ENCODE measurements at regions not wholly inside any gene's neighbourhood (a gene's known extent, or its start where the extent isn't known, plus 50 kb on each side); places are given as distances from the start of the nearest gene placed in this dataset.

DNA sequence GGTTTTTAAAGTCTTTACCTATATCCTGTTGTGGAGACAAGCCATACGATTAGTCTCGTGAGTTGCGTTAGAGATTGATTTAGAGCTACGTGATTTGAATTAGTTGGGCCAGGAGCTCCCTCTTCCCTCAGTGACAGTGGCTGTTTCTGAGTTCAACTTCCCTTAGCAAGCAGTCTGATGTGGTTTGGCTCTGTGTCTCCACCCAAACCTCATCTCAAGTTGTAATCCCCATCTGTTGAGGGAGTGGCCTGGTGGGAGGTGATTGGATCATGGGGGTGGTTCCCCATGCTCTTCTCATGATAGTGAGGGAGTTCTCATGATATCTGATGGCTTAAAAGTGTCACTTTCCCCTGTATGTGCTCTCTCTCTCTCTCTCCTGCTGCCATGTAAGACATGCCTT lies 192.9 kb upstream of the PTGFR start:
- TF ChIP-seq POLR2A (IDR thresholded peaks at IDR 0.05): no peak
- TF ChIP-seq, protein P1, sequence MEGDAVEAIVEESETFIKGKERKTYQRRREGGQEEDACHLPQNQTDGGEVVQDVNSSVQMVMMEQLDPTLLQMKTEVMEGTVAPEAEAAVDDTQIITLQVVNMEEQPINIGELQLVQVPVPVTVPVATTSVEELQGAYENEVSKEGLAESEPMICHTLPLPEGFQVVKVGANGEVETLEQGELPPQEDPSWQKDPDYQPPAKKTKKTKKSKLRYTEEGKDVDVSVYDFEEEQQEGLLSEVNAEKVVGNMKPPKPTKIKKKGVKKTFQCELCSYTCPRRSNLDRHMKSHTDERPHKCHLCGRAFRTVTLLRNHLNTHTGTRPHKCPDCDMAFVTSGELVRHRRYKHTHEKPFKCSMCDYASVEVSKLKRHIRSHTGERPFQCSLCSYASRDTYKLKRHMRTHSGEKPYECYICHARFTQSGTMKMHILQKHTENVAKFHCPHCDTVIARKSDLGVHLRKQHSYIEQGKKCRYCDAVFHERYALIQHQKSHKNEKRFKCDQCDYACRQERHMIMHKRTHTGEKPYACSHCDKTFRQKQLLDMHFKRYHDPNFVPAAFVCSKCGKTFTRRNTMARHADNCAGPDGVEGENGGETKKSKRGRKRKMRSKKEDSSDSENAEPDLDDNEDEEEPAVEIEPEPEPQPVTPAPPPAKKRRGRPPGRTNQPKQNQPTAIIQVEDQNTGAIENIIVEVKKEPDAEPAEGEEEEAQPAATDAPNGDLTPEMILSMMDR (IDR thresholded peaks at IDR 0.05): no peak

DNA sequence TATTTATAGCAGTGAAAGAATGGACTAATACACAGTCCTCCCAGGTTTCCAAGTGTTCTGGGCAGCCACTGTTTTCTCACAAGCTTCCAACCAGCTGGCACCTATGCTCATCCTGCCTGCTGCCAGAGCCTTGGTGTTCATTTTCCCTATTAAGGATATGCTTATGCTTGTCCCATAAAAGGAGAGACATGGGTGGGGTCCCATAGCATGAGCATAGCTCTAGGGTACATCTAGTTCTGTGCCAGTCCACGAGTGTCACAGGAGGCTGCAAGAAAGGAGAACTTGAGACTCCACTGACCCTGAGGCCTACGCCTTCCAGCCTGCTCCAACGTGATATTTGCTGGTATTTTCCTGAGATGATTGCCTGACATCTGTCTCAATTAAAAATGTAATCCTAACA lies 192.4 kb upstream of the PTGFR start:
- intact Hi-C loops (cut with DNase I): loop anchor here in 1 of 10 donors (2.0 kb wide), 1 partner anchor 20 kb away; no protein-coding TSS in a partner anchor
- no peaks in the 10 kb centered on the region for H3K4me1 ChIP-seq
- H3K27me3 ChIP-seq: no peaks in the 10 kb centered on the region
- H3K36me3 ChIP-seq: no peaks in the 10 kb centered on the region
- ATAC-seq (no peak), DNase-seq (no peak)
- TF ChIP-seq, protein P1 (IDR thresholded peaks at IDR 0.05): no peak
- TF ChIP-seq POLR2A (IDR thresholded peaks at IDR 0.05): no peak
- H3K27ac ChIP-seq: no peak overlapping the region
- no peak overlapping the region for H3K4me3 ChIP-seq
- 45 to 70% (median 56%) methylated on average over 3 of the region's 3 CpGs for WGBS, 4 donors
- H3K9me3 ChIP-seq: no peaks in the 10 kb centered on the region

More for the DNA sequence above, 192.9 kb upstream of the PTGFR start:
- no peaks in the 10 kb centered on the region for H3K36me3 ChIP-seq
- H3K27me3 ChIP-seq: no peaks in the 10 kb centered on the region
- 89 to 97% (median 92%) methylated on average over 4 of the region's 4 CpGs for WGBS, 4 donors
- H3K27ac ChIP-seq: no peak overlapping the region
- intact Hi-C loops (cut with DNase I): loop anchor here in 1 of 10 donors (2.0 kb wide), 1 partner anchor 19 kb away; no protein-coding TSS in a partner anchor
- no peak overlapping the region for H3K4me3 ChIP-seq
- no peak for ATAC-seq
- DNase-seq: no peak
- no peaks in the 10 kb centered on the region for H3K4me1 ChIP-seq
- no peaks in the 10 kb centered on the region for H3K9me3 ChIP-seq

DNA sequence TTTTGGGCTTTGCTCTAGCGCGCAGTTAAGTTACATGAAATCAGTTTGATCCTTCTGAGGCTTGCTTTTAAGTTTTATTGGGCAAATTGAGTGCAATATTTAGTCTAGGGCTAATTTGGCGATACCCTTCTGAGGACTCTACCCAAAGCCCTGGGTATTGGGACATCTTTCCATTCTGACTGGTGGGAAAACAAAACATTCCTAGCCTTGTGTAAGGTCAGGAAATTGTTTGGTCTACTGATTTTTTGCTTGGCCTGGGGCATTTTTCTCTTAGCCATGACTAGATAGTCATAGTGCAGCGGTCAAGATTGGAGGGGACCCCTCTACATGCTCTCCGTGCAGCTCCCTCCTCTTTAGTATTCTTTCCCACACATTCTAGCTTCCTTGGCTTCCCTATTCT lies 189.6 kb upstream of the PTGFR start:
- Histone ChIP-seq H3K9me3 (no peaks in the 10 kb centered on the region), H3K27ac (no peak overlapping the region), H3K4me1 (no peaks in the 10 kb centered on the region), H3K36me3 (no peaks in the 10 kb centered on the region), H3K27me3 (no peaks in the 10 kb centered on the region), H3K4me3 (no peak overlapping the region)
- WGBS, 4 donors: 86 to 90% (median 88%) methylated on average over 5 of the region's 5 CpGs
- ATAC-seq (no peak), DNase-seq (no peak)
- intact Hi-C loops (cut with DNase I): no loop called here
- no peak for TF ChIP-seq POLR2A (IDR thresholded peaks at IDR 0.05)
- TF ChIP-seq, protein P1 (IDR thresholded peaks at IDR 0.05): no peak

DNA sequence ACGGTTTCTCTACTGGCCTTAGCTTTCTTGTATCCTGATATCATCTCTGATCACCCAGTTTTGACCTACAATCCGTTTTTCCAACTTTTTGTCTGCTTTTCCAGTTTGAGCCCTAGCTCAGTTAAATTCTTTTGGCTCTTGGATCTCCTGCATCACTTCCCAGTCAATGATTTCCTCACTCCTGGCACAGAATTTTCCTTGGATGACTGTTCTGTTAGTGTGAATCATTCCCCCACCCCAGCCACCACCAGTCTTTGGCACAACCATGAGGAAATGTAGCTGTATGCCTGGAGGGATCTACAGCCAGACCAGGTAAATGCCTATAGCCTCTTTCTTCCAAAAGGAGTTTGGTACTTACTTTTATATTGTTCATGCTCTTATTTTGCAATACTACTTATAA lies 187.2 kb upstream of the PTGFR start:
- intact Hi-C loops (cut with DNase I): no loop called here
- TF ChIP-seq, protein P1 (IDR thresholded peaks at IDR 0.05): no peak
- TF ChIP-seq POLR2A (IDR thresholded peaks at IDR 0.05): no peak
- Histone ChIP-seq H3K4me1 (no peaks in the 10 kb centered on the region), H3K27ac (peak overlapping the region in 3 of 12 donors; percentile 27 to 49 (median 32)), H3K27me3 (no peaks in the 10 kb centered on the region), H3K9me3 (no peaks in the 10 kb centered on the region), H3K4me3 (no peak overlapping the region), H3K36me3 (no peaks in the 10 kb centered on the region)
- WGBS, 4 donors: 26 to 30% (median 27%) methylated on average over 2 of the region's 2 CpGs
- peak in 4 of 5 donors; percentile 28 to 45 (median 38) for DNase-seq
- ATAC-seq: peak in 3 of 4 donors; percentile 72 to 92 (median 73)

All from heart left ventricle (tissue), 16 donors.